IPS DF 19.7 (cell line): ENCODE measurements at regions not wholly inside any gene's neighbourhood (a gene's known extent, or its start where the extent isn't known, plus 50 kb on each side); places are given as distances from the start of the nearest gene placed in this dataset.

Source experiments
- DNase-seq: peaks from one replicate; pipeline ENCODE4 v3.0.0-alpha.2; 2013; ENCODE audit warnings: low read depth, low spot score

- DNase-seq, result no peak
These were observed 180.8 kb downstream of the GLI2 start for GRCh38 chr2:120916446-120916845.

- DNase-seq, result no peak
These were observed 182.2 kb downstream of the GLI2 start for GRCh38 chr2:120917886-120918285.

GRCh38 chr2:120919216-120919615 lies 183.5 kb downstream of the GLI2 start:
- no peak for DNase-seq

GRCh38 chr2:120919771-120920453 lies 184.2 kb downstream of the GLI2 start:
- no peak for DNase-seq

- no peak for DNase-seq
These were observed 184.9 kb downstream of the GLI2 start for GRCh38 chr2:120920454-120921148.

GRCh38 chr2:120921457-120921856 lies 185.8 kb downstream of the GLI2 start:
- no peak for DNase-seq

- no peak for DNase-seq
These were observed 187.1 kb downstream of the GLI2 start for GRCh38 chr2:120922571-120923332.

- no peak for DNase-seq
These were observed 187.8 kb downstream of the GLI2 start for GRCh38 chr2:120923426-120923825.

GRCh38 chr2:120924924-120925323 lies 189.3 kb downstream of the GLI2 start:
- no peak for DNase-seq

- DNase-seq, result no peak
These were observed 191.0 kb downstream of the GLI2 start for GRCh38 chr2:120926463-120927264.

GRCh38 chr2:120927265-120927628 lies 191.6 kb downstream of the GLI2 start:
- no peak for DNase-seq

GRCh38 chr2:120929829-120930228 lies 194.2 kb downstream of the GLI2 start:
- no peak for DNase-seq

- DNase-seq, result no peak
These were observed 194.6 kb downstream of the GLI2 start for GRCh38 chr2:120930236-120930635.

- DNase-seq, result no peak
These were observed 195.2 kb downstream of the GLI2 start for GRCh38 chr2:120930864-120931263.

GRCh38 chr2:120932472-120932871 lies 196.8 kb downstream of the GLI2 start:
- DNase-seq, result no peak

- DNase-seq, result no peak
These were observed 197.2 kb downstream of the GLI2 start for GRCh38 chr2:120932881-120933280.

- no peak for DNase-seq
These were observed 198.3 kb downstream of the GLI2 start for GRCh38 chr2:120933693-120934573.

GRCh38 chr2:120934574-120935338 lies 199.1 kb downstream of the GLI2 start:
- no peak for DNase-seq

- DNase-seq, result no peak
These were observed 200.0 kb downstream of the GLI2 start for GRCh38 chr2:120935339-120936313.
